ENCODE measurements at regions not wholly inside any gene's neighbourhood (a gene's known extent, or its start where the extent isn't known, plus 50 kb on each side); places are given as distances from the start of the nearest gene placed in this dataset.
"Not testable (repeated sequence)": the region's sequence is repeated elsewhere in the genome, so short reads cannot be mapped to it uniquely, and the experiment has no call there.

GRCh38 chr1:109837852-109838570 lies 72.6 kb upstream of the CSF1 start (continued):
- TF ChIP-seq ZBTB14 (CRISPR knock-in tag; IDR thresholded peaks at IDR 0.05) (no peak), ZNF276 (CRISPR knock-in tag; IDR thresholded peaks at IDR 0.05; ENCODE audit: low read depth) (no peak), TCF12 (IDR thresholded peaks at IDR 0.05) (no peak), TCF12 (CRISPR knock-in tag; IDR thresholded peaks at IDR 0.05) (no peak), HMGA1 (CRISPR knock-in tag; conservative IDR thresholded peaks at IDR 0.05) (no peak), GATAD2A (CRISPR knock-in tag; IDR thresholded peaks at IDR 0.05) (no peak), STAT6 (CRISPR knock-in tag; IDR thresholded peaks at IDR 0.05; ENCODE audit: borderline replicate concordance) (no peak)

- POLR2A ChIA-PET: not testable (repeated sequence)
- WGBS (ENCODE audit: low lambda C conversion rate): 65% methylated on average over 6 of the region's 6 CpGs
These were observed 71.9 kb upstream of the EPS8L3 start for GRCh38 chr1:109835645-109836044.

More at GRCh38 chr1:109835645-109836044, 71.9 kb upstream of the EPS8L3 start:
- in situ Hi-C loops (cut with HindIII; ENCODE audit: extremely low pct_ligation_motif_present, low pct_unique_long_range_greater_than_20kb); intact Hi-C loops (cut with micrococcal nuclease; ENCODE audit: unreplicated experiment); H2AFZ ChIP-seq (ENCODE audit: low read length); H3K4me1 ChIP-seq (ENCODE audit: insufficient read depth, low read length); H3K4me3 ChIP-seq (replicated peaks in 1 of 3; ENCODE audit: insufficient read depth in 1 of 3, low read depth in 2 of 3, low read length in 3 of 3); H4K20me1 ChIP-seq (ENCODE audit: insufficient read depth, low read length); CTCF ChIA-PET (ENCODE audit: low intra/inter-chr PET ratio, low total read pairs); H3K9me3 ChIP-seq (ENCODE audit: low read length); H3K79me2 ChIP-seq (ENCODE audit: insufficient read depth, low read length); FAIRE-seq; H3K36me3 ChIP-seq (replicated peaks in 1 of 2; ENCODE audit: control insufficient read depth in 1 of 2, insufficient read depth in 2 of 2, low read length in 2 of 2); H3K9ac ChIP-seq (ENCODE audit: insufficient read depth, low read depth, low read length); H3K4me2 ChIP-seq (ENCODE audit: low read depth, low read length); ATAC-seq; BruUV-seq (replicated peaks); H3K27ac ChIP-seq (ENCODE audit: extremely low read length, insufficient read depth, low read length); DNase-seq (ENCODE audit: low spot score): not testable (repeated sequence)
- peaks cover 0 to 20% of the 10 kb centered on the region in 2 experiments; a peak in 1 of 5 replicates for H3K27me3 ChIP-seq (ENCODE audit: control insufficient read depth in 1 of 2, insufficient read depth in 2 of 2, low read length in 2 of 2)
